HG03139 (cell line): ENCODE measurements at regions not wholly inside any gene's neighbourhood (a gene's known extent, or its start where the extent isn't known, plus 50 kb on each side); places are given as distances from the start of the nearest gene placed in this dataset.
"Not testable (repeated sequence)": the region's sequence is repeated elsewhere in the genome, so short reads cannot be mapped to it uniquely, and the experiment has no call there.

Experiments used
- ATAC-seq: cut with Tn5 transposase; IDR thresholded peaks from one replicate; pipeline ENCODE4 v1.9.1; 2021; ENCODE audit not compliant: unreplicated experiment

GRCh38 chr5:167858186-167858855 lies 433.1 kb upstream of the WWC1 start:
- not testable (repeated sequence) for ATAC-seq

- ATAC-seq: no peak
Observed at GRCh38 chr5:167861129-167861927, 430.1 kb upstream of the WWC1 start.

- no peak for ATAC-seq
Observed at GRCh38 chr5:167861928-167862426, 429.5 kb upstream of the WWC1 start.

- ATAC-seq: no peak
Observed at GRCh38 chr5:167863883-167864282, 427.6 kb upstream of the WWC1 start.

GRCh38 chr5:167864801-167865200 lies 426.6 kb upstream of the WWC1 start:
- ATAC-seq: no peak

- no peak for ATAC-seq
Observed at GRCh38 chr5:167866797-167867196, 424.6 kb upstream of the WWC1 start.

GRCh38 chr5:167867281-167867680 lies 424.2 kb upstream of the WWC1 start:
- ATAC-seq: no peak

GRCh38 chr5:167869125-167869524 lies 422.3 kb upstream of the WWC1 start:
- ATAC-seq: no peak

- no peak for ATAC-seq
Observed at GRCh38 chr5:167870055-167870454, 421.4 kb upstream of the WWC1 start.

- no peak for ATAC-seq
Observed at GRCh38 chr5:167871091-167871490, 420.4 kb upstream of the WWC1 start.

- ATAC-seq: no peak
Observed at GRCh38 chr5:167872791-167873190, 418.7 kb upstream of the WWC1 start.

GRCh38 chr5:167877114-167877722 lies 414.2 kb upstream of the WWC1 start:
- no peak for ATAC-seq

- ATAC-seq: no peak
Observed at GRCh38 chr5:167877924-167878323, 413.5 kb upstream of the WWC1 start.

- ATAC-seq: no peak
Observed at GRCh38 chr5:167880420-167880819, 411.0 kb upstream of the WWC1 start.

GRCh38 chr5:167881041-167881440 lies 410.4 kb upstream of the WWC1 start:
- ATAC-seq: no peak

GRCh38 chr5:167886196-167886595 lies 405.2 kb upstream of the WWC1 start:
- no peak for ATAC-seq

- ATAC-seq: no peak
Observed at GRCh38 chr5:167888393-167888792, 403.1 kb upstream of the WWC1 start.

- no peak for ATAC-seq
Observed at GRCh38 chr5:167889276-167889675, 402.2 kb upstream of the WWC1 start.

GRCh38 chr5:167892352-167893115 lies 398.9 kb upstream of the WWC1 start:
- ATAC-seq: no peak

- ATAC-seq: no peak
Observed at GRCh38 chr5:167893271-167893670, 398.2 kb upstream of the WWC1 start.
